ENCODE measurements at regions not wholly inside any gene's neighbourhood (a gene's known extent, or its start where the extent isn't known, plus 50 kb on each side); places are given as distances from the start of the nearest gene placed in this dataset.

DNA sequence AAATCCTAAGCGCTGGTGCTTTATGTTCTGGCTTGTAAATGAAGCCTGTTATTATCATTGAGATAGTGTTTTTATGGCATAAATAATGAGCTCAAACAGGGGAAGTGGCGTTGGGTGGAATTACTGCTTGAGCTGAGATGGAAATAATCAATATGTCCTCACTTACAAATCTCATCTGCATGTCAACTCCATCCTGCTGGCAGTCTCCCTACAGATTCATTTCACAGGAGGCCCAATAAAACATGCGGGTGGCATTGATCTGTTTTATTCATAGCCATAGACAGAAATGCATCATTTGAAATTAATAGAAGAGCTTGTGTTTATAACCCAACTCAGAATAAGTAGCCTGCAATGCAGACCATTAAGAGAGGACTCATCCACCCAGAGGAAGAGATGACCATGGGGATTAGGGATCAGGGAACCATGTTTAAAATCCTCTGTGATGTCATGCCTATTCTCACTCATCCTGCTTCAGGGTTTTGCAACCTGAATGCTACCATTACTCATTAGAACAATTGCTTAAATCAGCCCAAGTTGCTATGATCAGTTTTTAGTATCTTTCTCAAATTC is 680.4 kb downstream of the TLR4 start:
- Histone ChIP-seq H3K36me3 (ENCODE audit: control insufficient read depth, insufficient read depth, low read length) (no peaks in the 10 kb centered on the region), H3K4me3 (ENCODE audit: low read length) (no peak overlapping the region), H3K4me1 (ENCODE audit: control insufficient read depth, insufficient read depth, low read length) (no peaks in the 10 kb centered on the region), H3K27me3 (ENCODE audit: control insufficient read depth, insufficient read depth, low read length) (no peaks in the 10 kb centered on the region), H3K9me3 (ENCODE audit: control insufficient read depth, low read length) (no peaks in the 10 kb centered on the region), H3K9ac (ENCODE audit: low read length) (no peak overlapping the region)

GRCh38 chr9:118395415-118395814 is 691.2 kb downstream of the TLR4 start:
- Histone ChIP-seq H3K9me3 (ENCODE audit: control insufficient read depth, low read length) (no peaks in the 10 kb centered on the region), H3K36me3 (ENCODE audit: control insufficient read depth, insufficient read depth, low read length) (no peaks in the 10 kb centered on the region), H3K4me3 (ENCODE audit: low read length) (no peak overlapping the region), H3K4me1 (ENCODE audit: control insufficient read depth, insufficient read depth, low read length) (no peaks in the 10 kb centered on the region), H3K27me3 (ENCODE audit: control insufficient read depth, insufficient read depth, low read length) (no peaks in the 10 kb centered on the region), H3K9ac (ENCODE audit: low read length) (no peak overlapping the region)

DNA sequence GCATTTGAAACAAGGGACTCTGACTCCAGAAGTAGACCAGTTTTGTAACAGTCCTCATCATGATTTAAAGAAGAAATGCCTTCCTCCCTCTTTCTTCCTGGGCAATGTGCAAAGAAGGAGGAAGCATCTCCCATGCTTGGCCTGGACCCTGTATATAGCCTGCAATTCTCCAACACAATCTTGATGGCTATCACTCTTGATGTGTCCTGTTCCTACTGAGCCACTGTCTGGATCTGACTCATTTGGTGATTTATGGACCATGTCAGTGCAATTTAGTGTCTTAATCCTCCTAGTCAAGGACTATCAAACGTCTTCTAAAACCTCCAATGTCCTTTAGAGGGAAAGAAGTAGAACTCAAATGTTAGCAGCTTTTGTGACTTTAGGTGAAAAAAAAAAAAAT is 697.3 kb downstream of the TLR4 start:
- Histone ChIP-seq H3K4me1 (ENCODE audit: control insufficient read depth, insufficient read depth, low read length) (no peaks in the 10 kb centered on the region), H3K9me3 (ENCODE audit: control insufficient read depth, low read length) (no peaks in the 10 kb centered on the region), H3K27me3 (ENCODE audit: control insufficient read depth, insufficient read depth, low read length) (no peaks in the 10 kb centered on the region), H3K9ac (ENCODE audit: low read length) (no peak overlapping the region), H3K36me3 (ENCODE audit: control insufficient read depth, insufficient read depth, low read length) (no peaks in the 10 kb centered on the region), H3K4me3 (ENCODE audit: low read length) (no peak overlapping the region)

GRCh38 chr9:118414676-118415075 is 710.5 kb downstream of the TLR4 start:
- peaks cover 6% of the 10 kb centered on the region for H3K4me1 ChIP-seq (ENCODE audit: control insufficient read depth, insufficient read depth, low read length)

DNA sequence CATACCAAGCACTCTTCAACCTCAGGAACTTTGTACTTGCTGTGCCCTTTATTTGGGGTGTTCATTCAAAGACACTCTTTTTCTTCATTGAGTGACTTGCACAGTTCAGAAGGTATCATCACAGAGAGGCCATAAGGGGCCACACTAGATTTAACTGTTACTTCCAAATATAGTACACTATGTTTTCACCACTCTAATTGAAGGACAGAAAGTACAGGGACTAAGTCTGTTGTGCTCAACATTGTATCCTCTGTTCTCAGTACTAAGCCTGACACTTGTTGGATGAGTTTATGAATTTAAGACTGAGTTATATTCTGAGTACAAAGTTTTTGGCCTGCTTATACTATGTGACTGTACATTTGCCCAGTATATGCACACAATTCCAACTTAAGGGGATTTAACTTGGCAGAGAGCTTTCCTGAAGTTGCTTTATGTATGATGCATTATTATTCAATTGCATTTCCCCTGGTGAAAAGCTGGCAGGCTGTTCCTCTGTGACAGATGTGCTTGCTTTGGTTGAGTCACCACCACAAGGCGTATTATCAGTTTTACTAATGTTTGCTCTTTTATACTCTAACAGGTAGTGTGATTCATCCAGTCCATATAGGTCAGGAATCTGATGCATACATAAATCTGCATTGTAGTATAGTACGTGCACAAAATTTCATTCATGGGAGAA is 714.8 kb downstream of the TLR4 start:
- H3K27me3 ChIP-seq (ENCODE audit: control insufficient read depth, insufficient read depth, low read length): no peaks in the 10 kb centered on the region
- H3K4me3 ChIP-seq (ENCODE audit: low read length): no peak overlapping the region
- H3K9me3 ChIP-seq (ENCODE audit: control insufficient read depth, low read length): no peaks in the 10 kb centered on the region
- H3K9ac ChIP-seq (ENCODE audit: low read length): no peak overlapping the region
- H3K36me3 ChIP-seq (ENCODE audit: control insufficient read depth, insufficient read depth, low read length): no peaks in the 10 kb centered on the region
- peaks cover 6% of the 10 kb centered on the region for H3K4me1 ChIP-seq (ENCODE audit: control insufficient read depth, insufficient read depth, low read length)

More at GRCh38 chr9:118414676-118415075, 710.5 kb downstream of the TLR4 start:
- no peak overlapping the region for H3K4me3 ChIP-seq (ENCODE audit: low read length)
- H3K27me3 ChIP-seq (ENCODE audit: control insufficient read depth, insufficient read depth, low read length): no peaks in the 10 kb centered on the region
- H3K9me3 ChIP-seq (ENCODE audit: control insufficient read depth, low read length): no peaks in the 10 kb centered on the region
- H3K9ac ChIP-seq (ENCODE audit: low read length): no peak overlapping the region
- no peaks in the 10 kb centered on the region for H3K36me3 ChIP-seq (ENCODE audit: control insufficient read depth, insufficient read depth, low read length)

- H3K36me3 ChIP-seq (ENCODE audit: control insufficient read depth, insufficient read depth, low read length): no peaks in the 10 kb centered on the region
- H3K4me1 ChIP-seq (ENCODE audit: control insufficient read depth, insufficient read depth, low read length): peaks cover 6% of the 10 kb centered on the region
These were observed 715.5 kb downstream of the TLR4 start for GRCh38 chr9:118419676-118420075.

GRCh38 chr9:118422508-118422907 is 718.3 kb downstream of the TLR4 start:
- Histone ChIP-seq H3K9me3 (ENCODE audit: control insufficient read depth, low read length) (no peaks in the 10 kb centered on the region), H3K36me3 (ENCODE audit: control insufficient read depth, insufficient read depth, low read length) (no peaks in the 10 kb centered on the region), H3K4me1 (ENCODE audit: control insufficient read depth, insufficient read depth, low read length) (peaks cover 6% of the 10 kb centered on the region), H3K27me3 (ENCODE audit: control insufficient read depth, insufficient read depth, low read length) (no peaks in the 10 kb centered on the region), H3K4me3 (ENCODE audit: low read length) (no peak overlapping the region), H3K9ac (ENCODE audit: low read length) (no peak overlapping the region)

More at GRCh38 chr9:118419676-118420075, 715.5 kb downstream of the TLR4 start:
- no peaks in the 10 kb centered on the region for H3K9me3 ChIP-seq (ENCODE audit: control insufficient read depth, low read length)
- no peak overlapping the region for H3K9ac ChIP-seq (ENCODE audit: low read length)
- no peak overlapping the region for H3K4me3 ChIP-seq (ENCODE audit: low read length)
- H3K27me3 ChIP-seq (ENCODE audit: control insufficient read depth, insufficient read depth, low read length): no peaks in the 10 kb centered on the region

GRCh38 chr9:118423021-118423420 is 718.8 kb downstream of the TLR4 start:
- Histone ChIP-seq H3K9me3 (ENCODE audit: control insufficient read depth, low read length) (no peaks in the 10 kb centered on the region), H3K4me1 (ENCODE audit: control insufficient read depth, insufficient read depth, low read length) (peaks cover 6% of the 10 kb centered on the region), H3K9ac (ENCODE audit: low read length) (no peak overlapping the region), H3K36me3 (ENCODE audit: control insufficient read depth, insufficient read depth, low read length) (no peaks in the 10 kb centered on the region), H3K4me3 (ENCODE audit: low read length) (no peak overlapping the region), H3K27me3 (ENCODE audit: control insufficient read depth, insufficient read depth, low read length) (no peaks in the 10 kb centered on the region)

- Histone ChIP-seq H3K9me3 (ENCODE audit: control insufficient read depth, low read length) (no peaks in the 10 kb centered on the region), H3K36me3 (ENCODE audit: control insufficient read depth, insufficient read depth, low read length) (no peaks in the 10 kb centered on the region), H3K4me1 (ENCODE audit: control insufficient read depth, insufficient read depth, low read length) (peaks cover 4% of the 10 kb centered on the region), H3K4me3 (ENCODE audit: low read length) (no peak overlapping the region), H3K9ac (ENCODE audit: low read length) (no peak overlapping the region), H3K27me3 (ENCODE audit: control insufficient read depth, insufficient read depth, low read length) (no peaks in the 10 kb centered on the region)
These were observed 719.5 kb downstream of the TLR4 start for GRCh38 chr9:118423721-118424120.

- H3K9ac ChIP-seq (ENCODE audit: low read length): no peak overlapping the region
These were observed 722.6 kb downstream of the TLR4 start for GRCh38 chr9:118426772-118427171.

GRCh38 chr9:118438810-118439209 is 734.6 kb downstream of the TLR4 start:
- no peaks in the 10 kb centered on the region for H3K27me3 ChIP-seq (ENCODE audit: control insufficient read depth, insufficient read depth, low read length)
- no peak overlapping the region for H3K4me3 ChIP-seq (ENCODE audit: low read length)
- no peaks in the 10 kb centered on the region for H3K9me3 ChIP-seq (ENCODE audit: control insufficient read depth, low read length)
- no peak overlapping the region for H3K9ac ChIP-seq (ENCODE audit: low read length)
- no peaks in the 10 kb centered on the region for H3K4me1 ChIP-seq (ENCODE audit: control insufficient read depth, insufficient read depth, low read length)
- H3K36me3 ChIP-seq (ENCODE audit: control insufficient read depth, insufficient read depth, low read length): no peaks in the 10 kb centered on the region

More at GRCh38 chr9:118426772-118427171, 722.6 kb downstream of the TLR4 start:
- Histone ChIP-seq H3K4me1 (ENCODE audit: control insufficient read depth, insufficient read depth, low read length) (no peaks in the 10 kb centered on the region), H3K9me3 (ENCODE audit: control insufficient read depth, low read length) (no peaks in the 10 kb centered on the region), H3K4me3 (ENCODE audit: low read length) (no peak overlapping the region), H3K27me3 (ENCODE audit: control insufficient read depth, insufficient read depth, low read length) (no peaks in the 10 kb centered on the region), H3K36me3 (ENCODE audit: control insufficient read depth, insufficient read depth, low read length) (no peaks in the 10 kb centered on the region)

DNA sequence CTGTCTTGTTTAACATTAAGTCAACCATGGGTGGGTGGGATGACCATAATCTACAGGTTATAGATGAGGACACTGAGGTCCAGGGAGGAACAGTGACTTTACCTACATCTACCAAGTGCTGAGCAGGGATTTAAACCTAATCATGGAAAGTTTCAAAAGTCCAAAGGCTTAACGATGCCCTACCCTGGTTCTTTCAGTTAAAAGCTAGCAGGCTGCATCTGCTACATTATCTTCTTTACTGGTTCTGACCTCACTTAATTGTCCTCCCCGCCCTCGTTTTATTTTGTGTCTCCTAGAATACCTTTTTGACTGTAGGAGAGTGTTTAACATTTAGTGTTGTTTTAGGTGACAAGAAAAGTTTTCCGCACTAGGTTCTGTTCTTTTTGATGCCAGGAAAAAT is 735.2 kb downstream of the TLR4 start:
- Histone ChIP-seq H3K4me1 (ENCODE audit: control insufficient read depth, insufficient read depth, low read length) (no peaks in the 10 kb centered on the region), H3K4me3 (ENCODE audit: low read length) (no peak overlapping the region), H3K27me3 (ENCODE audit: control insufficient read depth, insufficient read depth, low read length) (no peaks in the 10 kb centered on the region), H3K36me3 (ENCODE audit: control insufficient read depth, insufficient read depth, low read length) (no peaks in the 10 kb centered on the region), H3K9ac (ENCODE audit: low read length) (no peak overlapping the region), H3K9me3 (ENCODE audit: control insufficient read depth, low read length) (no peaks in the 10 kb centered on the region)

All from mucosa of stomach (tissue), 1 donor.